Uterus (tissue), 3 donors: ENCODE measurements at regions not wholly inside any gene's neighbourhood (a gene's known extent, or its start where the extent isn't known, plus 50 kb on each side); places are given as distances from the start of the nearest gene placed in this dataset.

ENCODE experiments used
- DNase-seq, 2 donors: peaks; one replicate each; pipeline ENCODE4 v3.0.0-alpha.2; 2019 to 2020
- H3K27ac ChIP-seq, 2 donors: fragments of 200-600 bp; sonication (generic); 1 replicate in 1 of 2; 2 replicates in 1 of 2; pipeline ENCODE4 v1.5.1; 2016 to 2018
- H3K27me3 ChIP-seq, 2 donors: fragments of 200-600 bp; sonication (generic); one replicate each; pipeline ENCODE4 v1.5.1; 2018 to 2019; ENCODE audit warnings: control low read depth in 1 of 2
- H3K36me3 ChIP-seq, 2 donors: fragments of 200-600 bp; sonication (generic); one replicate each; pipeline ENCODE4 v1.5.1; 2019; ENCODE audit warnings: control low read depth in 1 of 2
- H3K4me1 ChIP-seq, 2 donors: fragments of 200-600 bp; sonication (generic); one replicate each; pipeline ENCODE4 v1.5.1; 2018 to 2019; ENCODE audit warnings: control low read depth in 1 of 2
- H3K4me3 ChIP-seq, 2 donors: fragments of 200-600 bp; sonication (generic); 1 replicate in 1 of 2; 2 replicates in 1 of 2; pipeline ENCODE4 v1.5.1; 2018 to 2019; ENCODE audit warnings: mild to moderate bottlenecking in 1 of 2
- H3K9me3 ChIP-seq, 2 donors: fragments of 200-600 bp; sonication (generic); one replicate each; pipeline ENCODE4 v1.5.1; 2019; ENCODE audit warnings: control low read depth in 1 of 2
- POLR2A ChIP-seq, 2 donors: fragments of 450-650 bp; IDR thresholded peaks; one replicate each; pipeline ENCODE4 v1.6.1; 2016; ENCODE audit warnings: antibody characterized with exemption in 2 of 2, mild to moderate bottlenecking in 1 of 2, moderate library complexity in 1 of 2
- intact Hi-C: fragments of 100-400 bp; cut with DNase I; formaldehyde crosslinking; loops from one replicate; pipeline ENCODE4 v1.15.1; 2023; ENCODE audit warnings: low total_unique reads
- TF ChIP-seq, protein P1 (sequence below), 4 experiments: fragments of 200-600 bp in 2 of 4; fragments of 450-650 bp in 2 of 4; sonication (generic) in 2 of 4; IDR thresholded peaks; one replicate each; pipeline ENCODE4 v1.5.1; 2016 to 2019; ENCODE audit warnings: antibody characterized with exemption in 4 of 4, mild to moderate bottlenecking in 2 of 4, moderate library complexity in 1 of 4
- donor health status: DM: yes; HTN: yes; CAD: no.

DNA sequence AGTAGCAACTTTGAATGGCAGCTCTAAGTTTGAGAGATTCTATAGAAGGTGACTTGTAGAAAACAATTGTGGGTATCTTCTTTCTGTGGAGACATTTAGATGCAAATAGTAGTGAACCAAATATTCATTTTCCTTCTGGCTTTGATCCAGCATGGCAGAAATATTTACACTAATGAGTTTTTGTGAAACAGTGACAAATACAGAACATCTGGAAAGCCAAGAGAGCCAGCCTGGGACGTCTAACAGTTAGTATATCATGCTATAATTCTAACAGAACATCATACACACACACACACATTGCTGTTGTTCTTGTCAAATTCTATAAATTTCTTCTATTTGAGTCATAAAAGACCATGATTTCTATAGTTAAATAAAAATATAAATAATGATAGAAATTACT, 1777.9 kb downstream of the ARAP2 start:
- no peak for DNase-seq
- Histone ChIP-seq H3K27me3 (no peaks in the 10 kb centered on the region), H3K27ac (no peak overlapping the region), H3K4me3 (no peak overlapping the region), H3K4me1 (no peaks in the 10 kb centered on the region), H3K36me3 (no peaks in the 10 kb centered on the region), H3K9me3 (no peaks in the 10 kb centered on the region)
- TF ChIP-seq, protein P1, sequence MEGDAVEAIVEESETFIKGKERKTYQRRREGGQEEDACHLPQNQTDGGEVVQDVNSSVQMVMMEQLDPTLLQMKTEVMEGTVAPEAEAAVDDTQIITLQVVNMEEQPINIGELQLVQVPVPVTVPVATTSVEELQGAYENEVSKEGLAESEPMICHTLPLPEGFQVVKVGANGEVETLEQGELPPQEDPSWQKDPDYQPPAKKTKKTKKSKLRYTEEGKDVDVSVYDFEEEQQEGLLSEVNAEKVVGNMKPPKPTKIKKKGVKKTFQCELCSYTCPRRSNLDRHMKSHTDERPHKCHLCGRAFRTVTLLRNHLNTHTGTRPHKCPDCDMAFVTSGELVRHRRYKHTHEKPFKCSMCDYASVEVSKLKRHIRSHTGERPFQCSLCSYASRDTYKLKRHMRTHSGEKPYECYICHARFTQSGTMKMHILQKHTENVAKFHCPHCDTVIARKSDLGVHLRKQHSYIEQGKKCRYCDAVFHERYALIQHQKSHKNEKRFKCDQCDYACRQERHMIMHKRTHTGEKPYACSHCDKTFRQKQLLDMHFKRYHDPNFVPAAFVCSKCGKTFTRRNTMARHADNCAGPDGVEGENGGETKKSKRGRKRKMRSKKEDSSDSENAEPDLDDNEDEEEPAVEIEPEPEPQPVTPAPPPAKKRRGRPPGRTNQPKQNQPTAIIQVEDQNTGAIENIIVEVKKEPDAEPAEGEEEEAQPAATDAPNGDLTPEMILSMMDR (IDR thresholded peaks at IDR 0.05) = no peak
- TF ChIP-seq POLR2A (IDR thresholded peaks at IDR 0.05) = no peak
- intact Hi-C loops = no loop called here

DNA sequence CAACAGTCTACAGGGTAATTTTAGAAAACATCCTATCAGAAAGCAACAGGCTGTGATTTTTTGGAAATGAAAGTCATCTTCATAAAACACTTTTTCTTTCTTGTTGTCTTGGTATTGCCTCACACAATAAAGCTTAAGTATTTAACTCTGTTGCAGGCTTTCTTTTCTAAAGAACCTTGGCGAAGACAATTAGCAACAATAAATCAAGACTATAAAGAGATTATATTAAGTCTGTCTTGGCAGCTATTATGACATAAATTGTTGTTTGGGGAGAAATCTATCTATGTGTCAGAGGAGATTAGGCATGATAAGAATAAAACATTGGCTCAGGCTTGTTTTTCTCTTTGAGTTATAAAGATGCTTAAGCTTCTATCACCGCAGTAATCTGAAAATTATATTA, 1774.8 kb downstream of the ARAP2 start:
- H3K4me3 ChIP-seq = no peak overlapping the region
- H3K4me1 ChIP-seq = no peaks in the 10 kb centered on the region
- intact Hi-C loops = no loop called here
- TF ChIP-seq, protein P1 (IDR thresholded peaks at IDR 0.05) = no peak
- TF ChIP-seq POLR2A (IDR thresholded peaks at IDR 0.05) = no peak
- H3K27ac ChIP-seq = no peak overlapping the region
- no peaks in the 10 kb centered on the region for H3K9me3 ChIP-seq
- H3K27me3 ChIP-seq = no peaks in the 10 kb centered on the region
- no peak for DNase-seq
- H3K36me3 ChIP-seq = no peaks in the 10 kb centered on the region

DNA sequence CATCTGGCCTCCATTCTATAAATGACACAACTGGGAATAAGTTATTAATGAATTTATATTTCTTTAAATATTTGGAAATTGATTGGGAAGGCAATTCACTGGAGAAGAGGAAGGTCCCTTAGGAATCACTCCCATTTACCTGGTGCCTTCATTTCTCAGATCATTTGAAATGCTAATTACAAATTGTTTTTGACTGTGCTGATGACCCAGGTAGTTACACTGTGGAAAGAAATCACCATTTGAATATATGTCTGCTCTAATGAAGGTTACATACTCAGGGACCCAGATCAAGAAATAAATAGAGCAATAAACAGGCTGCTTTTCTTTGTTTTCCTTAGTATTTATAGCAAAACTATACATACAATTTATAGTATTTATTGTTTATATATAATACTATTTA, 1759.1 kb downstream of the ARAP2 start:
- Histone ChIP-seq H3K4me1 (no peaks in the 10 kb centered on the region), H3K36me3 (no peaks in the 10 kb centered on the region), H3K27ac (no peak overlapping the region), H3K9me3 (no peaks in the 10 kb centered on the region), H3K4me3 (no peak overlapping the region), H3K27me3 (no peaks in the 10 kb centered on the region)
- intact Hi-C loops = no loop called here
- TF ChIP-seq POLR2A (IDR thresholded peaks at IDR 0.05) = no peak
- TF ChIP-seq, protein P1 (IDR thresholded peaks at IDR 0.05) = no peak
- DNase-seq = no peak

DNA sequence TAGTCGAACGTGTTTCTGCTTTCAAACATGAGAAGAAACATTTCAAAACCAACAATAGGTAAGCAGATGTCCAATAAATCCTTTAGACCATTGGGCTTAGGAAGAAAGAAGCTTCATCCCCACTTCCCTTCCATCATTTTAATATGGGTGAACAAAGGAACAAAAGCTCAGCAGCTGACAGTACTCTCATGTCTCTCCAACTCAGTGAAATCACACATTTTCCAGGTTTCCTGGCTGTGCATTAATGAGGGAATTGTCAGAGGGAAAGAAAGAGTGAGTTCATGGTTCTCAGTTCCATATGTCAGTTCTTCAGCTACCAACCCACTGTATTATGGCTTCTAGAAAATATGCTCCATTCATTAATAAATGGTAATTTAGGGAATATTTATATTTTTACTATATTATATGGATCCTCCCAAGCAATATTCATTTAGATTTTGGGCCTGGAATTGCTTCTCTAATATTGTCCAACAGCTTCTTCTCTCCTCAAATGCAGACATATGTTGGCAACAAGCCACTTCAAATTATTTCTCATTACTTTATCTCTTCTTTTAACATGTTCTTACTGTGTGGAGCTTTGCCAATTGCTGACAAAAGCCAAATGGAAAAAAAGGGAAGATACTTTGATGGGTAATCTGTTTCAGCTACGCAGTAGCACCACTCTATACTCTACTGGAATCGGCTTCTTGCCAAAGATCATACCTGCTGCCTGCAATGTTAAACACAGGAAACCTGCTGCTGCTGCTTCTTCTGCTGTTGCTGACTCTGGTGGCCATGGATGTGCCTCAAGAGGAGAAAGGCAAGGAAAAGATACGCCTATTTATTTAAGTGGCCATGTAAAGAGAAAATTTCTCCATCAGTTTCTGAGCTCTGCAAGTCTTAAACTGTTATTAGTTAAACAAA, 1757.6 kb downstream of the ARAP2 start:
- no peaks in the 10 kb centered on the region for H3K4me1 ChIP-seq
- DNase-seq = no peak
- TF ChIP-seq, protein P1 (IDR thresholded peaks at IDR 0.05) = no peak
- no peak for TF ChIP-seq POLR2A (IDR thresholded peaks at IDR 0.05)
- intact Hi-C loops = no loop called here
- H3K36me3 ChIP-seq = no peaks in the 10 kb centered on the region
- no peaks in the 10 kb centered on the region for H3K9me3 ChIP-seq
- no peak overlapping the region for H3K27ac ChIP-seq
- H3K27me3 ChIP-seq = no peaks in the 10 kb centered on the region
- H3K4me3 ChIP-seq = no peak overlapping the region

DNA sequence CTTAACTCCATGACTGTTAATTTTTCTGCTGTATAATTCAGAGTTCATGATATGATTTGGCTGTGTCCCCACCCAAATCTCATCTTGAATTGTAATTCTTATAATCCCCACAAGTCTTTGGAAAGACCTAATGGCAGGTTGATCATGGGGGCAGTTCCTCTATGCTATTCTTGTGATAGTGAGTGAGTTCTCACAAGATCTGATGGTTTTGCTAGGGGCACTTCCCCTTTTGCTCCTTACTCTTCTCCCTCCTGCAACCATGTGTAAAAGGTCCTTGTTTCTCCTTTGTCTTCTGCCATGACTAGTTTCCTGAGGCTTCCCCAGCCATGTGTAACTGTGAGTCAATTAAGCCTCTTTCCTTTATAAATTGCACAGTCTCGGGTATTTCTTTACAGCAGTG, 1751.9 kb downstream of the ARAP2 start:
- TF ChIP-seq, protein P1 (IDR thresholded peaks at IDR 0.05) = no peak
- no peak for TF ChIP-seq POLR2A (IDR thresholded peaks at IDR 0.05)
- Histone ChIP-seq H3K36me3 (no peaks in the 10 kb centered on the region), H3K9me3 (no peaks in the 10 kb centered on the region), H3K4me3 (no peak overlapping the region), H3K27me3 (no peaks in the 10 kb centered on the region), H3K27ac (no peak overlapping the region), H3K4me1 (no peaks in the 10 kb centered on the region)
- intact Hi-C loops = no loop called here
- no peak for DNase-seq
